Gastroesophageal sphincter (tissue), 4 donors: ENCODE measurements at regions not wholly inside any gene's neighbourhood (a gene's known extent, or its start where the extent isn't known, plus 50 kb on each side); places are given as distances from the start of the nearest gene placed in this dataset.
"Not testable (repeated sequence)": the region's sequence is repeated elsewhere in the genome, so short reads cannot be mapped to it uniquely, and the experiment has no call there.

Experiments used
- ATAC-seq: fragments of 150-250 bp; one replicate; pipeline ENCODE4 v1.9.1; 2016; ENCODE audit warnings: mild to moderate bottlenecking, moderate library complexity
- H3K27ac ChIP-seq, 4 donors: fragments of 200-600 bp; sonication (generic) in 3 of 4; 1 replicate in 3 of 4; 2 replicates in 1 of 4; pipeline ENCODE4 v1.5.1; 2016 to 2019
- H3K27me3 ChIP-seq: fragments of 200-600 bp; sonication (generic); one replicate; pipeline ENCODE4 v1.5.1; 2019
- H3K36me3 ChIP-seq, 2 donors: fragments of 200-600 bp; sonication (generic); one replicate each; pipeline ENCODE4 v1.5.1; 2019; ENCODE audit warnings: control low read depth in 1 of 2
- H3K4me1 ChIP-seq, 3 donors: fragments of 200-600 bp; sonication (generic); 1 replicate in 2 of 3; 2 replicates in 1 of 3; pipeline ENCODE4 v1.5.1; 2016 to 2019; ENCODE audit warnings: control low read depth in 2 of 3
- H3K4me3 ChIP-seq, 2 donors: fragments of 200-600 bp; sonication (generic); one replicate each; pipeline ENCODE4 v1.5.1; 2019; ENCODE audit warnings: mild to moderate bottlenecking in 1 of 2, moderate library complexity in 1 of 2
- H3K9me3 ChIP-seq, 3 donors: fragments of 200-600 bp; sonication (generic); one replicate each; pipeline ENCODE4 v1.5.1; 2017 to 2019; ENCODE audit warnings: control low read depth in 2 of 3
- EP300 ChIP-seq: sonication (generic); formaldehyde crosslinking; IDR thresholded peaks from one replicate; pipeline ENCODE4 v1.6.1; 2017; ENCODE audit warnings: antibody characterized with exemption, mild to moderate bottlenecking
- POLR2A ChIP-seq, 2 donors: fragments of 450-650 bp; IDR thresholded peaks; one replicate each; pipeline ENCODE4 v1.6.1; 2017; ENCODE audit warnings: antibody characterized with exemption in 2 of 2, mild to moderate bottlenecking in 2 of 2, moderate library complexity in 1 of 2
- POLR2AphosphoS5 ChIP-seq: sonication (generic); formaldehyde crosslinking; IDR thresholded peaks from one replicate; pipeline ENCODE4 v1.6.1; 2017; ENCODE audit warnings: antibody characterized with exemption
- WGBS, 2 donors: methylation state at CpG; one replicate each; pipeline ENCODE4 v1.1.5; 2018; ENCODE audit warnings: low coverage in 1 of 2; 5-methylcytosine and 5-hydroxymethylcytosine counted together
- TF ChIP-seq, protein P1 (sequence below), 4 experiments: fragments of 200-600 bp in 2 of 4; fragments of 450-650 bp in 2 of 4; sonication (generic) in 1 of 4; IDR thresholded peaks; one replicate each; pipeline ENCODE4 v1.5.1; 2017 to 2019; ENCODE audit warnings: antibody characterized with exemption in 4 of 4, mild to moderate bottlenecking in 2 of 4, moderate library complexity in 2 of 4

DNA sequence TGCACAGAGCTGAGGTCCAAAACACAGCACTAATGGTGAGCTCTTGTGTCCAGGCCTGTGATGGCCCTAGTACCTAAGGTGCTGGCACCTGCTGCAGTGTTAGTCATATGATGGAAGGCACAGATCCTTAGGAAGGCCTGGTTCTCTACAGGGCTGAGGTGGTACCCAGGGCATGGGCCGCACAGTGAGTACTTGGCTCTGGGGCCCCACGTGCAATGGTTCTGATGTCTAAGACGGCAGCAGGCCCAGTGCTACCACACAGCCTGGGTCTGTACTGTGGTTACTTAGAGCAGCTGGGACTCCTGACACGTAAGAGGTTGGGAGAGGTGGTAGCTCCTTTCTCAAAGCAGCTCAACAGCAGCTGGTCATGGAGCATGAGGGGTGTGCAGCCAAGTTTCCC lies 70.6 kb upstream of the MAGI2 start:
- H3K9me3 ChIP-seq, result no peaks in the 10 kb centered on the region
- TF ChIP-seq EP300 (no peak), POLR2AphosphoS5 (no peak), POLR2A (IDR thresholded peaks at IDR 0.05) (no peak)
- TF ChIP-seq, protein P1, sequence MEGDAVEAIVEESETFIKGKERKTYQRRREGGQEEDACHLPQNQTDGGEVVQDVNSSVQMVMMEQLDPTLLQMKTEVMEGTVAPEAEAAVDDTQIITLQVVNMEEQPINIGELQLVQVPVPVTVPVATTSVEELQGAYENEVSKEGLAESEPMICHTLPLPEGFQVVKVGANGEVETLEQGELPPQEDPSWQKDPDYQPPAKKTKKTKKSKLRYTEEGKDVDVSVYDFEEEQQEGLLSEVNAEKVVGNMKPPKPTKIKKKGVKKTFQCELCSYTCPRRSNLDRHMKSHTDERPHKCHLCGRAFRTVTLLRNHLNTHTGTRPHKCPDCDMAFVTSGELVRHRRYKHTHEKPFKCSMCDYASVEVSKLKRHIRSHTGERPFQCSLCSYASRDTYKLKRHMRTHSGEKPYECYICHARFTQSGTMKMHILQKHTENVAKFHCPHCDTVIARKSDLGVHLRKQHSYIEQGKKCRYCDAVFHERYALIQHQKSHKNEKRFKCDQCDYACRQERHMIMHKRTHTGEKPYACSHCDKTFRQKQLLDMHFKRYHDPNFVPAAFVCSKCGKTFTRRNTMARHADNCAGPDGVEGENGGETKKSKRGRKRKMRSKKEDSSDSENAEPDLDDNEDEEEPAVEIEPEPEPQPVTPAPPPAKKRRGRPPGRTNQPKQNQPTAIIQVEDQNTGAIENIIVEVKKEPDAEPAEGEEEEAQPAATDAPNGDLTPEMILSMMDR (IDR thresholded peaks at IDR 0.05), result no peak
- 100% methylated on average over 1 of the region's 4 CpGs for WGBS, 2 donors
- no peaks in the 10 kb centered on the region for H3K4me1 ChIP-seq
- no peak overlapping the region for H3K27ac ChIP-seq
- H3K4me3 ChIP-seq, result no peak overlapping the region
- ATAC-seq, result no peak
- no peaks in the 10 kb centered on the region for H3K36me3 ChIP-seq
- no peaks in the 10 kb centered on the region for H3K27me3 ChIP-seq

DNA sequence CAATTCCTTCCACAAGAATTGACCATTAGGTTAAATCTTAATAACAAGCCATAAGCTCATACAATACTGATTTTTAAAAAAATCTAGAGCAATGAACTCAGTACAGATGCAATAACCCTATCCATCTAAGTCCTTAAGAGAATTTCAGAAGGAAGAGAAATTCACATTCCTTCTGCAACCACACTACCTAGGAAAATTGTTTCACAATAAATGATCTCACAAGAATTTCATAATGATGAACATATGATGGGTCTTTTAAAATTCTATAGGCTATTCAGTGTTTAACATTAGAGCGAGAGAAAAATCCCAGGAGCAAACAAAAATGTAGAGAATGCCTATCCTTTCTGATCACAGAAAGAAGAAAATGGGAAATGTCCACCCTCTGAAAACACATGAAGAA lies 70.0 kb upstream of the MAGI2 start:
- Histone ChIP-seq H3K36me3 (no peaks in the 10 kb centered on the region), H3K27me3 (no peaks in the 10 kb centered on the region), H3K27ac (no peak overlapping the region), H3K4me1 (no peaks in the 10 kb centered on the region), H3K4me3 (no peak overlapping the region), H3K9me3 (no peaks in the 10 kb centered on the region)
- TF ChIP-seq POLR2A (IDR thresholded peaks at IDR 0.05) (no peak), EP300 (no peak), POLR2AphosphoS5 (no peak)
- TF ChIP-seq, protein P1 (IDR thresholded peaks at IDR 0.05), result no peak
- no peak for ATAC-seq
- WGBS, 2 donors, result 89 to 100% methylated on average over 1 of the region's 1 CpG

DNA sequence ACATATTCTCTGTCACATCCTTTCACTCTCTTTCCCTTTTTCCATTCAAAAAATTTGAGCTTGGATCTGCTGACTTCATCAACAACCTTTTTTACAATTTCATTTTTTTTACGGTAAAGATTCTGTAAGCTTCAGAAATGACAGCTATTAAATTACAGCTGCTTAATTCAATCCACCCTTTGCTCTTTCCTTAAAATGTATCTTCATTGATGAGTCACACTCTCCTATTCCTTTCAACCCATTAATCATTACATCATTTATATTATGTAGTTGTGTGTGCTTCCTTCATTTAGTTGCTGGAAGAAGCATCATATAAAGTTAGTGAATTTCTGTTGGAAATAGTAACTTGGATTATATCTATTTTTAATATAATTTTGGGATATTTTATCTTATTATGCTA lies 67.1 kb upstream of the MAGI2 start:
- Histone ChIP-seq H3K9me3 (no peaks in the 10 kb centered on the region), H3K27ac (no peak overlapping the region)
- WGBS, 2 donors, result 50 to 63% methylated on average over 1 of the region's 1 CpG

DNA sequence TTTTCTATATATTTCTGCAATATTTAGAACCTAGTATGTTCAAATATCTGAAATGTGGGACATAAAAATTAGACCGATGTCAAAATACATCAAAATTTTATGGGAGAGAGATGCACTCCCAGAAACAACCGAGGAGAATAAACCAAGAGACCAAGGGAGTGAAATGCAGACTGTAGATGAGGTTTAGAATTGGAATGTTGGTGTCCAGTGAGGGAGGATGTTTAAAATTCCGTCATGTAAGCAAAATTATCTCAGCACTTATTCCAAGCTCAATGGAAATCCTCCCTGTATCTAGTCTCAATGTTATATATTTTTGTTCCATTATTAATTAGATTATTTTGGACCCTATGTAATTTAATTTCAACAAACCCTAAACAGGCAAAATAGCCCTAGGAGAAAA lies 61.9 kb upstream of the MAGI2 start:
- Histone ChIP-seq H3K4me1 (no peaks in the 10 kb centered on the region), H3K36me3 (no peaks in the 10 kb centered on the region), H3K4me3 (no peak overlapping the region), H3K9me3 (no peaks in the 10 kb centered on the region), H3K27ac (no peak overlapping the region), H3K27me3 (no peaks in the 10 kb centered on the region)
- no peak for TF ChIP-seq POLR2AphosphoS5
- 80 to 83% methylated on average over 3 of the region's 3 CpGs for WGBS, 2 donors
- ATAC-seq, result no peak

More for the DNA sequence above, 67.1 kb upstream of the MAGI2 start:
- Histone ChIP-seq H3K36me3 (no peaks in the 10 kb centered on the region), H3K4me1 (no peaks in the 10 kb centered on the region), H3K4me3 (no peak overlapping the region), H3K27me3 (no peaks in the 10 kb centered on the region)
- TF ChIP-seq POLR2AphosphoS5 (no peak), POLR2A (IDR thresholded peaks at IDR 0.05) (no peak), EP300 (no peak)
- TF ChIP-seq, protein P1 (IDR thresholded peaks at IDR 0.05), result no peak
- no peak for ATAC-seq

DNA sequence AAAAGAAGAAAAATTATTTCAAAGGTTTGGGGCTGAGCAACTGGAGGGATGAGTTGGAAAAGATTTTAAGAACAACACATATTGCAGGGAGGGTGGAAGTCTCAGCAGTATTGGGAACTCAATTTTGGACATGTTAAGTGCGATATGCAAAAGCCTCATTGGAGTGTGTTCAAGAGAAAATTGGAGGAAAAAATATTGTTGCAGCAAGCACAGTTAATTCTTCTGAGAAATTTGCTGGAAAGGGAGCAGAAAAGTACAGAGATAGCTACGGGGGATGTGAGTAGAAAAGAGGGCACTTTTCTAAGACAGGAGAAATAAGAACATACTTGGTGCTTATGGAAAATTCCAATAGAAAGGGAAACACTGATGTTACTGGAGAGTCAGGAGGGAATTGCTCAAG lies 59.8 kb upstream of the MAGI2 start:
- WGBS, 2 donors, result 72 to 89% methylated on average over 2 of the region's 2 CpGs
- TF ChIP-seq POLR2A (IDR thresholded peaks at IDR 0.05) (no peak), POLR2AphosphoS5 (no peak), EP300 (no peak)
- TF ChIP-seq, protein P1 (IDR thresholded peaks at IDR 0.05), result no peak
- no peaks in the 10 kb centered on the region for H3K36me3 ChIP-seq
- H3K27me3 ChIP-seq, result no peaks in the 10 kb centered on the region
- H3K27ac ChIP-seq, result no peak overlapping the region
- no peaks in the 10 kb centered on the region for H3K9me3 ChIP-seq
- no peaks in the 10 kb centered on the region for H3K4me1 ChIP-seq
- ATAC-seq, result no peak
- H3K4me3 ChIP-seq, result no peak overlapping the region

DNA sequence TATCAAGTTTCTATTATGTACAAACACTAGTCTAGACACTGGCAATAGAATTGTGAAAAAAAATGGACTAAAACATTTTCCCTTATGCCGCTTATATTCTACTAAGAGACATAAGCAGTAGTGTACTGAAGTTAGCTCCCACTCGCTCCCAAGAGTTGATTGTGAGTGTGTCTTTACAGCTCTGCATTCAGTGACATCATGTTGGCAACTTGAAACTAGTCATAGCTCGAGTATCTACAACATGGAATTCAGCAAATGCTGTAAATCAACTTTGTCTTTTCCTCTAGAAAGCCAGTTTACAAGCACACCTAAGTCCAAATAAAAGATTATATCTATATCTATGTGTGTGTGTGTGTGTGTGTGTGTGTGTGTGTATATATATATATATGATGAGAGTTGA lies 58.8 kb upstream of the MAGI2 start:
- Histone ChIP-seq H3K27ac (no peak overlapping the region), H3K36me3 (no peaks in the 10 kb centered on the region), H3K4me1 (no peaks in the 10 kb centered on the region), H3K4me3 (no peak overlapping the region), H3K9me3 (no peaks in the 10 kb centered on the region), H3K27me3 (no peaks in the 10 kb centered on the region)
- ATAC-seq, result no peak
- 80 to 85% methylated on average over 3 of the region's 3 CpGs for WGBS, 2 donors
- TF ChIP-seq EP300 (no peak), POLR2A (IDR thresholded peaks at IDR 0.05) (no peak), POLR2AphosphoS5 (no peak)
- TF ChIP-seq, protein P1 (IDR thresholded peaks at IDR 0.05), result no peak

DNA sequence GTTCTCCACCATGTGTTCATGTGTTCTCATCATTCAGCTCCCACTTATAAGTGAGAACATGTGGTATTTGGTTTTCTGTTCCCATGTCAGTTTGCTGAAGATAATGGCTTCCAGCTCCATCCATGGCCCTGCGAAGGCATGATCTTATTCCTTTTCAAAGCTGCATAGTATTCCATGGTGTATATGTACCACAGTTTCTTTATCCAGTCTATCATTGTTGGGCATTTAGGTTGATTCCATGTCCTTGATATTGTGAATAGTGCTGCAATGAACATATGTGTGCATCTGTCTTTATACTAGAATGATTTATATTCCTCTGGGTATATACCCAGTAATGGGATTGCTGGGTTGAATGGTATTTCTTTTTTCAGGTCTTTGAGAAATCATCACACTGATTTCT lies 57.6 kb upstream of the MAGI2 start:
- ATAC-seq, H3K27me3 ChIP-seq, H3K4me1 ChIP-seq, H3K4me3 ChIP-seq, H3K27ac ChIP-seq, H3K9me3 ChIP-seq, H3K36me3 ChIP-seq: not testable (repeated sequence)
- 100% methylated on average over 1 of the region's 1 CpG for WGBS, 2 donors
